ENCODE measurements at regions not wholly inside any gene's neighbourhood (a gene's known extent, or its start where the extent isn't known, plus 50 kb on each side); places are given as distances from the start of the nearest gene placed in this dataset.

- Histone ChIP-seq H2BK120ac (ENCODE audit: low read depth, low read length, poor library complexity, severe bottlenecking) (no peak overlapping the region), H2BK20ac (ENCODE audit: low read depth, low read length, poor library complexity, severe bottlenecking) (no peak overlapping the region), H3K23me2 (ENCODE audit: insufficient read length, low read depth, low read length, poor library complexity, severe bottlenecking) (no peaks in the 10 kb centered on the region), H4K5ac (ENCODE audit: insufficient read length, low read depth, low read length) (no peak overlapping the region), H3K9me3 (ENCODE audit: control insufficient read depth, low read depth, low read length) (no peaks in the 10 kb centered on the region), H3K27ac (ENCODE audit: insufficient read length, low read depth, low read length) (no peak overlapping the region), H3K79me2 (ENCODE audit: insufficient read depth, low read length) (no peaks in the 10 kb centered on the region), H3K27me3 (ENCODE audit: insufficient read depth, low read length) (no peaks in the 10 kb centered on the region), H2BK5ac (ENCODE audit: insufficient read length, low read length) (no peak overlapping the region), H2BK15ac (ENCODE audit: low read depth, low read length) (no peak overlapping the region), H3T11ph (ENCODE audit: low read length) (no peak overlapping the region), H3K23ac (ENCODE audit: insufficient read length, low read depth, low read length) (no peak overlapping the region), H2BK12ac (ENCODE audit: insufficient read length, low read depth, low read length) (no peak overlapping the region), H3K4me1 (ENCODE audit: insufficient read depth, low read length) (no peaks in the 10 kb centered on the region), H4K91ac (ENCODE audit: insufficient read length, low read depth, low read length) (no peak overlapping the region), H4K20me1 (ENCODE audit: control insufficient read depth, insufficient read depth, insufficient read length) (no peaks in the 10 kb centered on the region), H2AK5ac (ENCODE audit: insufficient read length, low read length) (no peak overlapping the region), H3K4me2 (ENCODE audit: insufficient read depth, insufficient read length, low read length) (no peak overlapping the region), H3K79me1 (ENCODE audit: insufficient read depth, low read depth, low read length, poor library complexity, severe bottlenecking) (no peaks in the 10 kb centered on the region), H3K18ac (ENCODE audit: insufficient read length, low read depth, low read length) (no peak overlapping the region), H3K56ac (ENCODE audit: insufficient read length, low read depth, low read length) (no peak overlapping the region), H4K8ac (replicated peaks; ENCODE audit: insufficient read length, low read depth, low read length) (no peak overlapping the region), H3K4ac (ENCODE audit: low read depth, low read length) (no peak overlapping the region), H3K14ac (ENCODE audit: insufficient read depth, low read length) (no peak overlapping the region), H3K9ac (ENCODE audit: extremely low read depth, insufficient read length, low read length) (no peak overlapping the region), H2AFZ (ENCODE audit: low read length) (no peak overlapping the region)
- H3K9me3 Mint-ChIP-seq: no peaks in the 10 kb centered on the region
- no peak for DNase-seq
- H3K4me1 Mint-ChIP-seq: peaks cover 18 to 19% of the 10 kb centered on the region in 2 experiments
- no peaks in the 10 kb centered on the region for H3K36me3 Mint-ChIP-seq (ENCODE audit: insufficient read depth in 1 of 3, low read depth in 3 of 3)
- no peak for TF ChIP-seq CTCF (conservative IDR thresholded peaks at IDR 0.05)
- no peak overlapping the region for H3K4me3 Mint-ChIP-seq
- H3K27me3 Mint-ChIP-seq (ENCODE audit: low read depth): peaks cover 15% of the 10 kb centered on the region
- no peak overlapping the region for H3K27ac Mint-ChIP-seq
- no CpG with 5 or more reads among the region's 4 CpGs for WGBS (ENCODE audit: extremely low coverage, insufficient read length, low lambda C conversion rate)
Observed at GRCh38 chr7:36029311-36029710, 123.7 kb upstream of the EEPD1 start.
